ENCODE measurements at regions not wholly inside any gene's neighbourhood (a gene's known extent, or its start where the extent isn't known, plus 50 kb on each side); places are given as distances from the start of the nearest gene placed in this dataset.

- no peaks in the 10 kb centered on the region for H3K36me3 ChIP-seq (ENCODE audit: insufficient read depth, low read length)
- no peak overlapping the region for H3K27ac ChIP-seq (ENCODE audit: low read length)
- H2AFZ ChIP-seq (ENCODE audit: low read depth, low read length): no peak overlapping the region
- H3K27me3 ChIP-seq (ENCODE audit: insufficient read depth, low read depth, low read length): peaks cover under 1% of the 10 kb centered on the region
- no peaks in the 10 kb centered on the region for H3K9me2 ChIP-seq (ENCODE audit: insufficient read depth, low read length)
- no peak overlapping the region for H3K9ac ChIP-seq (ENCODE audit: low read length)
- no peaks in the 10 kb centered on the region for H3F3A ChIP-seq (ENCODE audit: insufficient read depth, low read length, poor library complexity, severe bottlenecking)
- no peak overlapping the region for H3K4me2 ChIP-seq (ENCODE audit: low read length)
- no peaks in the 10 kb centered on the region for H3K9me3 ChIP-seq (ENCODE audit: low read length)
- no peak overlapping the region for H3K4me3 ChIP-seq (ENCODE audit: low read length)
- no peaks in the 10 kb centered on the region for H3K79me2 ChIP-seq (replicated peaks; ENCODE audit: insufficient read depth, low read length)
- H4K20me1 ChIP-seq (ENCODE audit: insufficient read depth): no peaks in the 10 kb centered on the region
- TF ChIP-seq EP300 (conservative IDR thresholded peaks at IDR 0.05; ENCODE audit: poor library complexity, severe bottlenecking): no peak
Measured at GRCh38 chr3:69535613-69536012, 149.7 kb upstream of the FRMD4B start.

- Histone ChIP-seq H3K9me3 (ENCODE audit: low read length) (no peaks in the 10 kb centered on the region), H3K9ac (ENCODE audit: low read length) (no peak overlapping the region), H3K79me2 (replicated peaks; ENCODE audit: insufficient read depth, low read length) (no peaks in the 10 kb centered on the region), H2AFZ (ENCODE audit: low read depth, low read length) (no peak overlapping the region), H3K4me2 (ENCODE audit: low read length) (no peak overlapping the region), H3K27ac (ENCODE audit: low read length) (no peak overlapping the region), H3K4me3 (ENCODE audit: low read length) (no peak overlapping the region), H3K9me2 (ENCODE audit: insufficient read depth, low read length) (no peaks in the 10 kb centered on the region), H3K27me3 (ENCODE audit: insufficient read depth, low read depth, low read length) (no peaks in the 10 kb centered on the region), H4K20me1 (ENCODE audit: insufficient read depth) (no peaks in the 10 kb centered on the region), H3K36me3 (ENCODE audit: insufficient read depth, low read length) (no peaks in the 10 kb centered on the region), H3F3A (ENCODE audit: insufficient read depth, low read length, poor library complexity, severe bottlenecking) (no peaks in the 10 kb centered on the region)
- TF ChIP-seq EP300 (conservative IDR thresholded peaks at IDR 0.05; ENCODE audit: poor library complexity, severe bottlenecking): peak; percentile 17
- no peak for TF ChIP-seq EZH2 (IDR thresholded peaks at IDR 0.05; ENCODE audit: borderline replicate concordance, insufficient read depth, low read length, poor library complexity, severe bottlenecking)
Measured at GRCh38 chr3:69532547-69533224, 146.8 kb upstream of the FRMD4B start.

- Histone ChIP-seq H3F3A (ENCODE audit: insufficient read depth, low read length, poor library complexity, severe bottlenecking) (no peaks in the 10 kb centered on the region), H2AFZ (ENCODE audit: low read depth, low read length) (no peak overlapping the region), H3K9me2 (ENCODE audit: insufficient read depth, low read length) (no peaks in the 10 kb centered on the region), H3K79me2 (replicated peaks; ENCODE audit: insufficient read depth, low read length) (no peaks in the 10 kb centered on the region), H3K9ac (ENCODE audit: low read length) (no peak overlapping the region), H3K36me3 (ENCODE audit: insufficient read depth, low read length) (no peaks in the 10 kb centered on the region), H3K27me3 (ENCODE audit: insufficient read depth, low read depth, low read length) (no peaks in the 10 kb centered on the region), H3K9me3 (ENCODE audit: low read length) (no peaks in the 10 kb centered on the region), H4K20me1 (ENCODE audit: insufficient read depth) (no peaks in the 10 kb centered on the region), H3K4me2 (ENCODE audit: low read length) (no peak overlapping the region), H3K27ac (ENCODE audit: low read length) (no peak overlapping the region), H3K4me3 (ENCODE audit: low read length) (no peak overlapping the region)
- TF ChIP-seq TAF1 (IDR thresholded peaks at IDR 0.05; ENCODE audit: low read depth) (no peak), CTCF (IDR thresholded peaks at IDR 0.05; ENCODE audit: poor library complexity, severe bottlenecking) (no peak), EZH2 (IDR thresholded peaks at IDR 0.05; ENCODE audit: borderline replicate concordance, insufficient read depth, low read length, poor library complexity, severe bottlenecking) (no peak), MXI1 (conservative IDR thresholded peaks at IDR 0.05; ENCODE audit: poor library complexity, severe bottlenecking) (no peak), EP300 (conservative IDR thresholded peaks at IDR 0.05; ENCODE audit: poor library complexity, severe bottlenecking) (no peak), RAD21 (conservative IDR thresholded peaks at IDR 0.05) (no peak), REST (IDR thresholded peaks at IDR 0.05; ENCODE audit: borderline replicate concordance) (no peak), SMC3 (conservative IDR thresholded peaks at IDR 0.05; ENCODE audit: poor library complexity) (no peak), POLR2AphosphoS5 (IDR thresholded peaks at IDR 0.05) (no peak)
Measured at GRCh38 chr3:69531576-69532546, 146.0 kb upstream of the FRMD4B start.

Data from neural cell (in vitro differentiated cells).